ENCODE measurements at regions not wholly inside any gene's neighbourhood (a gene's known extent, or its start where the extent isn't known, plus 50 kb on each side); places are given as distances from the start of the nearest gene placed in this dataset.

- DNase-seq = no peak
Observed at GRCh38 chr4:155616117-155616516, 50.5 kb upstream of the GUCY1A1 start.

DNA sequence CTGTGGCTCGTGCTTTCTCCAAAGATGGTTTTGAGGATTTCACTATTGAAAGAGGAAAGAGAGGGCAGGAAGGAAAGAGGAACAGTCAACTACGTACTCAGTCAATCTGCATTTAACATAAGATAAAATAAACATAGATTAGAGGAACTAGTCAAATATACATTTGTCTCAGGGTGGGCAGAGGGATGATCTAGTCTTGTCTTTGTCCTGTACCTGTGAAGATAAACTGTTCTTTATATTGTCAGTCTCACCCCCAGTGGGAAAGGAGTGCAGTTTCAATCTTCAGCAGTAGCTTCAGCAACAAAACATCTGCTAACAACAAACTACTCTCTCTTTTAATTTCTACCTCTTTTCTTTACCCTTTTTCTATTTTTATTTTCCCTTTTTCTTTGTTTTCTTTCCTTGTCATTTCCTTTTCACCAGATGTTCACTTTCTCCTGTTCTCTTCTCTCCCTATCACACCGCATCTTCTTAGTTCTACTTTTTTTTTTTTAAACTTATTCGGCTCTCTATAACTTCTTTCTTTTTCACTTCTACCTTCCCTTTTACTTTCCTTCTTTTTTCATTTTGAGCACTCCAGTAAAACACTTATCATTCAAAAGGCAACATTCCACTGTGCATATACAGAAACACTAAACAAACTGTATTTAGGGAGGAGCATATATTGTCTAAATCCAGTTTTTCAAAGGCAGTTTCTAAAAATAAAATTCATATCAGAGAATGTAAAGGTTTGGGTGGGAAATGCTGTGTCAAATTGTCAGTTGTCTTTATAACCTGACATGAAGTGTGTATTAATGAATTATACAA lies 51.4 kb upstream of the GUCY1A1 start:
- no peak for DNase-seq

GRCh38 chr4:155614111-155614762 lies 52.4 kb upstream of the GUCY1A1 start:
- no peak for DNase-seq

DNA sequence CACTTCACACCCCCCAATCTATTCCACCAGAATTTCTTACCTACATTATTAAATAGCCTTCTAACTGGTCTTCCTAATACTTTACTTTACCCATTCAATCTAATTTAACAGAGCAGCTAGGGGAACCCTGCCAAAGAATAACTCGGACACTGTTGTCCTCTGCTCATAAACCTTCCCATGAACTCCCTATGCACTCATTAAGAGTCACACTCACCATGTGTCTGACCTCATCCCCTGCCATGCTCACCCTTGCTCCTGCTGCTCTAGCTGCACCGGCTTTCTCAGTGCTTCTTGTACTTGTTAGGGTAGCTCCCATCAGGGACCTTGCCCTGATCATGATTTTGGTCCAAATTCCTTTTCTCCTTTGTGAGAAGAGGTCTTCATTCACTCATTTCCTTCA lies 54.6 kb upstream of the GUCY1A1 start:
- no peak for DNase-seq

GRCh38 chr4:155611501-155611900 lies 55.1 kb upstream of the GUCY1A1 start:
- no peak for DNase-seq

GRCh38 chr4:155610143-155610542 lies 56.5 kb upstream of the GUCY1A1 start:
- DNase-seq = no peak

DNA sequence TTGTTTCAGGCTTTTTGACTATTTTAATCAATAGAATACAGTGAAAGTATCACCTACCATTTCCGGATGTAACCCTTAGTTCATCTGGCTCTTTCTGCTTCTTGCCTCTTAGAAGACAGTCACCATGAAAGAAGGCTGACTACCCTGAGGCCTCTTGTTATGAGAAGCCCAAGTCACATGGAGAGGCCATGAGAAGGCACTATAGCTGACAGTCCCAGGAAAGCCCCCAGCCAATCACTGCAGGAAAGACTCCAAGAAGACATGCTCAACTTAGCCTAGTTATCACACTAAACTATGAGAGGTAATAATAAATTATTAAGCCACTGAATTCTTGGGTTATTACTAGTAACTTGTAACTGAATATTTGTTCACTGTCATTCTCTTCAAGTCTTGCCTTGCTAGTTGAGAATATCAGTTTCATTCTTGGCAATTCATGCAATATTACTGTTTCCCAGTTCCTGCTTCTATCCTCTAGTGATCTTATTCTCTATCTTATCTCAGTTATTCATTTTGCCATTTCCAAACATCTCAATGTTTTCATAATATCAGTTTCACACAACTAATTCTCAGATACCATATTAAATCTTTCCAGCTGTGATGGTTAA lies 57.1 kb upstream of the GUCY1A1 start:
- DNase-seq = no peak

- DNase-seq = no peak
Observed at GRCh38 chr4:155608225-155608885, 58.3 kb upstream of the GUCY1A1 start.

DNA sequence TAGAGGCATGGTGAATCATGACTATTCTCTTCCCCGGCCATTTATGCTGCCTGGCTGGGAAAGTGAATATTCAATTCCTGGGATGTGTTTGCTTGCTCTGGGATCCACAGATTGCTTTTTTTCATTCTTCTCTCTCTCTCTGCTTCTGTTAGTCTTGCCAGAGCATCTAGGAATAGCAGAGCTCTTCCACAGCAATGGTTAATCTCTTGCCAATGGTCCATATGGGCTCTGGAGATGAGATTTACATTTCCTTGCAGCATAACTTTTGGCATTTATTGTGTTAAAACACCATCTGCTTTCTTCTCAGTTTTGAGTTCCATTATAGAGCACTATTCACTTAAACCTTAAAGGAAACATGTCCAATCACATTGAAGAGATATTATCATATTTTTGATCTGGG lies 59.2 kb upstream of the GUCY1A1 start:
- DNase-seq = no peak

DNA sequence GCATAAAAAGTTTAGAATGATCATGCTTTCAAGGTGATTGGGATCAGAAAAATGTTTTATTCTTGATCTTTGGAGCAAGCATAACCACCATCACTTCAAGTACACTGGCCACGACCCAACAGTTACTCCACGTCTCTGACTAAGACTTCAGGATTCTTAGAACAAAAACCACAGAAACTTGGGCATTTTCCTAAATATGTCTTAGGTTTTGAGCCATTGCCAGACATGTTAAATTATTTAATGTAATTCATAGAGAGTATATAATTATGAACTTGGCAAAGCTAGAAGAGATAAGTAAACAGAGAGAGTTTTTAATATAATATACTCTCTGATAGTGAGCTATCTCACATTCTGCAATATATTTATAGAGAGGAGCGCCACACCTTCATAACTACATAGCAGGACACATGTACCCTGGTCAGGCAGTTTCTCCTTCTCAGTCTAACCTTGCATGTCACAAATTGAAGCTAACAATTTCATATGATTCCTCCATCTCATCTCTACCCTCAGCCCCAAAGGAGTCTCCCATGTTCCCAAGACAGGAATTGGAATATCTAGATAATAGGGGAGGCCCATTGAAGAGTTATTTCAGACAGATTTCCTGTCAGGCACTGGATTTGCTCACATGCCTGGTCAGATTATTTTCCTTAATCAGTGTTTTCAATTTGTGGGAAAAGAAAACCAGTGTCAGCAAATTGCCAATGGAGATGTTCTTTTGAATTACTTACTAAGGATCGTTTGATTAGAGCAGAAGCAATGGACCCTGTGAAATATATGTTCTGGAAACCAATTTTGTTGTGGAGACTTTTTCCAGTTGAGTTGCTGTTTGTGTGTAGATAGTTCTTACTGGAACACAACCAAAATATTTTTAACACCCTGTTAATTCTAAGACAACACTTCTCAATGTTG lies 61.7 kb upstream of the GUCY1A1 start:
- DNase-seq = no peak

DNA sequence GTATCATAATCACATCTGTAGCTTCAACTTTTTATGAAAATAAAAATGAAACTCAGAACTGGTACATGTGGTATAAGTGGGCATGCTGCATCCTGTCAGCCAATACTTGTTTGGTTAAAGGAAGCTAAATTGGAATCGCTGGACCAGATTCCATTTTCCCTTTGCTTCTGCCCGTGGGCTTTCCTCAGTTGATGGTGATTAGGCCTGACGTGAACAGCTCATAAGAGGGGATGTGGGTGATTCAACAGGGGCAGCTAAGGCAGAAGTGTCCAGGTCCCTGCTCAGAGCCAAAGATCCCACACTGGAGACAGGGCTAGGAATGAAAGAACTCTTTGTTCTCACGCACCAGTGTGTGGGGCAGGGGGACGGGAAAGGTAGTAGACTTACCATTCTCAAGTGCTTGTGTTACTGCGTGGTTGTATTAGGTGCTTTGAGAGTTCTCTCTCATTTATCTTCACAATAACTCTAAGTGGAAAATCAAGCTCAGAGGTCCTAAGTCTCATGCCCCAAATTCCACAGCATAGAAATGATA lies 63.2 kb upstream of the GUCY1A1 start:
- DNase-seq = no peak

GRCh38 chr4:155602351-155603140 lies 64.1 kb upstream of the GUCY1A1 start:
- no peak for DNase-seq

DNA sequence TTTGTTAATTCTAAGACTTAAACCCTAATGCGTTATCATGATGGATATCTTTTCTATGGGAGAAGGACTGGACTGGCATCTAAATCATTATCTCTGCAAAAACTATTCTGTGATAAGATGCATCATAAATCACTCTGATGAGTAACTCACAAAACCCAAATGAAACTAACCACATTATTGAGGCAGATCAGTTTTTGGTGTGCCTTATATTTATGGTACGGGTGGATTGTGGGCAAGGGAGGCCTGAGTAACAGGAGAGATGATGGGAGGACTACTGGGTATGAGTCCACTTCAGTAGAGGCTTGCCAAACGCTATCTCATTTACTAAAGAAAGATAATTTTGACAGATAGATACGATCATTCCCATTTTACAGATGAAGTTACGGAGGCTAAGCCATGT lies 66.4 kb upstream of the GUCY1A1 start:
- DNase-seq = no peak

- DNase-seq = no peak
Observed at GRCh38 chr4:155599596-155599995, 67.1 kb upstream of the GUCY1A1 start.

DNA sequence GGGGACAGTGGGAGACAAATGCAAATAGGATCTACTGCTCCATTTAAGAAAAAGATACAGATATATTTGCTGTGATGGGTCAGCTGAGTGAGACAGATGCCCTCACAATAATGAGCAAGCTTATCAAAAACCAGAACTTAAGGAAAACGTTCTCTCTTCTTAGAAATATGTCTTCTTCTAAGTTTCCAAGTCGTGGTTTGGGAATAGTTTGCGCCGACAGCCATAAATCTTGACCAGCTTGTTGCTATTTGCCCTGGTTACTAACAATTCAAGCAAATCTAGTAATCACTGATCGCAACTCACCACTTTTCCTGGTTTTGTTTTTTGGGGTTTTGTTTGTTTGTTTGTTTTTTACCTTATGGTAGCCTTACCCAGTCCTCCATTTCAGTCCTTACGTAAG lies 67.6 kb upstream of the GUCY1A1 start:
- no peak for DNase-seq

DNA sequence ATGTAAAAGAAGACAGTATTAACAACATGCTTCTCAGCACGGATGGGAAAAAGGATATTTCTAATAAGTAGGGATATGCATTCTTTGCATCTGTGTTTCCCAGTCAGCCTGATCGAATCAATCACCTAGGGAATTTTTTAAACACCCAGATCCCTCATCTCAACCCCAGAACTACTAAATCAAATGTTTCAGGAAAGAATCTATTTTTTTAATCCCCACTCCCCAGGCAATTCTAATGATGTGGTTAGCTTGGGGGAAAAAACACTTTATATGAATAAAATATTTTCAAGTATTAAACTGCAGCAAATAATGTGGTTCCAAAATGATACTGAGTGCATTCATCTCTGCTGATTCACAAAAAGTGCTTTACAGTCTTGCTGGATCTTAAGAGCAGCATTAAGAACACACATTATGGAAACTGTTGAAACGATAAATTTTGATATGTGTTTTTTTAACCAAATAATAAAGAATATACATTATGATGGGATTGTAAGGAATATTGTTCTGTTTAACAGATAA lies 68.7 kb upstream of the GUCY1A1 start:
- DNase-seq = no peak

- no peak for DNase-seq
Observed at GRCh38 chr4:155597281-155597680, 69.4 kb upstream of the GUCY1A1 start.

- DNase-seq = no peak
Observed at GRCh38 chr4:155593793-155594192, 72.9 kb upstream of the GUCY1A1 start.

DNA sequence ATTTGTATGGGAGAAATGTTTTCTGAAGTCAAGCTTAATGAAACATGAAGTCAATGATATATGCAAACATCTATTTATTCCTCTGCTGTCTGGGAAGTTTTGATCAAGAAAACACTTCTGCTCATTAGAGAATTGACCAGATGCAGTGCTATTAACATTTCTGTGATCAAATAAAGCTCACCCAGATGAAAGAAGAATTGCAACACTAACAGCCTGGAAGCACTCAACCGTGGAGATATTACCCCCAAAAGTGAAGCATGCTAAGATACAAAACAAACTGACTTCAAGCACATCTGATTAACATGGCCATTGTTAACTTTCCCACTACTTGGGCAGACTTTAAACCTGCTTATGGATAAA lies 73.7 kb upstream of the GUCY1A1 start:
- no peak for DNase-seq

DNA sequence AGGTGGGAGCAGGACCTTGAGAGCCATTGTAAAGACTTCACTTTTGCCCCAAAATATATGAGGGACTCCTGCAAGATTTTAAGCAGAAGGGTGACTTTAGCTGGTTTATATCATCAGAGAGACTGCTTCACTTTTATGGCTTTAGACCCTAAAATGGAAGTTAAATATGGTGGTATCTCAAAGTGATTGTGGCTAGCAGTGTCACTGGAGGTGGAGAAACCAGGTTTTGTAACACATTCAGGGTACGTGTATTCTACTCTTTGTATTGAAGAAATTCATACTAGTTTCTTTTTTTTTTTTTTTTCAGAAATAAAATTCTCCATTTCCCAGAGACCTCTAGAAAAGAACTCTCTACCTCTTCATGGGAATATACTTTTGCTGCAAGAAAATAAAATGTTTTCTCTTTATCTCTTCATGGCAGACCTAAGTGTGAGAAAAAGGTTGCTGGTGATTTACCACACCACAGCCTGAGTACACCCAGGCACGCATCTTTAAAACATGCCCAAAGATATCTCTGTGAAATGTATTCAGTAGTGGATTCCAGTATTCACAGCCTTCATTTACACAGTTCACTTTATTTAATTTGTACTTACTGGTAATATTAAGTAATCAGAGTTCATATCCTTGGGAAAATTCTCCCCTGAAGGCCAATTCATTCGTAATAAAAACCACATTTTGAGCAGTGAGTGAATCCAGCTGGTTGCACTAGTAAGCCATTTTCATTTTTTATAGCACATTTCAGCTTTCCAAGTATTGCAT lies 74.3 kb upstream of the GUCY1A1 start:
- DNase-seq = no peak

All from T-helper 2 cell (primary cell).